PFSK-1 (cell line): ENCODE measurements at regions not wholly inside any gene's neighbourhood (a gene's known extent, or its start where the extent isn't known, plus 50 kb on each side); places are given as distances from the start of the nearest gene placed in this dataset.

Source experiments
- FOXP2 ChIP-seq: optimal IDR thresholded peaks from 2 replicates; pipeline ENCODE3; 2011; ENCODE audit warnings: borderline replicate concordance, control low read depth, inconsistent platforms; ENCODE audit not compliant: insufficient read depth; ENCODE audit errors: extremely low read length, extremely low read depth
- POLR2AphosphoS5 ChIP-seq: IDR thresholded peaks from 2 replicates; pipeline ENCODE4 v1.6.1; 2012; ENCODE audit warnings: low read depth, mild to moderate bottlenecking, control low read depth, low read length, moderate library complexity
- SIN3A ChIP-seq: IDR thresholded peaks from 2 replicates; pipeline ENCODE4 v1.6.1; 2012; ENCODE audit warnings: mild to moderate bottlenecking, low read length, moderate library complexity, borderline replicate concordance; ENCODE audit not compliant: insufficient read depth
- TAF1 ChIP-seq: IDR thresholded peaks from 2 replicates; pipeline ENCODE4 v1.6.1; 2012; ENCODE audit warnings: low read length, control low read depth, borderline replicate concordance; ENCODE audit not compliant: insufficient read depth
- TF ChIP-seq, protein P1 (sequence below), 2 experiments: IDR thresholded peaks; 2 replicates each; pipeline versions ENCODE4 v1.6.1 to v1.8.0; 2011 to 2012; ENCODE audit warnings: low read depth in 2 of 2, low read length in 2 of 2, control low read depth in 1 of 2, inconsistent platforms in 1 of 2, mild to moderate bottlenecking in 1 of 2, moderate library complexity in 1 of 2; ENCODE audit not compliant: insufficient read depth in 1 of 2

DNA sequence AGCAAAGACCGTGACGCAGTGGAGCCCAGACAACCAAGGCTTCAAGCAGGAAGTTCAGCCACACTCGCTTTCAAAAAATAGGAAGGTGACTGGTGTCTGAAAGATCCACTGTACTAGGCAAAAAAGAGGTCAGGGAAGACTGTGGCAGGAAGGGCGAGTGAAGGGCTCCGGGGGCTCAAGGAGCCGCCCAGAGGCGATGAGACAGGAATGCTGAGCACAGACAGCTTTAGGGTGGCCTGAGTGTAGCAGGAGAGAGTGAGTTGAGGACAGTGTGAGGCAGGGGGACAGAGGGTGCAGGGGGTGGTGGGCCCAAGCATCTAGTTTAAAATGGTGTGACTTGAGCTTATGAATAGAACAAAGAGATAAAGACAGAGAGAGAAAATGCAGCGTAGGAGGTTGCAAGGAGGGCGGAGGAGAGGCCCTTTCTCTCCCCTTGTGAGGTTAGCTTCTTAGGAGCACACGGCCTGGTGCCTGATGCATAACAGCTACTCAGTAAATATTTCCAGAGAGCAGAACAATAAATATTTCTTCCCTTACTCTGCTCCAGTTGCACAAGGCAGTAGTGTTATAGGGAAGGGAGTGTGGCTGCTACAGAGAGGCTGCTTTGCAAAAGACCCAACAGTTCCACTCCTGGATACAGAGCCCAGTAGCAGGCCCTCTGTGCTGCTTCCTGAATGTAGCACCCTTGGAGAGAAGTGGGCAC is 789.7 kb upstream of the RAB6C start:
- no peak for TF ChIP-seq POLR2AphosphoS5
- no peak for TF ChIP-seq FOXP2
- TF ChIP-seq SIN3A, result no peak
- no peak for TF ChIP-seq TAF1
- TF ChIP-seq, protein P1, sequence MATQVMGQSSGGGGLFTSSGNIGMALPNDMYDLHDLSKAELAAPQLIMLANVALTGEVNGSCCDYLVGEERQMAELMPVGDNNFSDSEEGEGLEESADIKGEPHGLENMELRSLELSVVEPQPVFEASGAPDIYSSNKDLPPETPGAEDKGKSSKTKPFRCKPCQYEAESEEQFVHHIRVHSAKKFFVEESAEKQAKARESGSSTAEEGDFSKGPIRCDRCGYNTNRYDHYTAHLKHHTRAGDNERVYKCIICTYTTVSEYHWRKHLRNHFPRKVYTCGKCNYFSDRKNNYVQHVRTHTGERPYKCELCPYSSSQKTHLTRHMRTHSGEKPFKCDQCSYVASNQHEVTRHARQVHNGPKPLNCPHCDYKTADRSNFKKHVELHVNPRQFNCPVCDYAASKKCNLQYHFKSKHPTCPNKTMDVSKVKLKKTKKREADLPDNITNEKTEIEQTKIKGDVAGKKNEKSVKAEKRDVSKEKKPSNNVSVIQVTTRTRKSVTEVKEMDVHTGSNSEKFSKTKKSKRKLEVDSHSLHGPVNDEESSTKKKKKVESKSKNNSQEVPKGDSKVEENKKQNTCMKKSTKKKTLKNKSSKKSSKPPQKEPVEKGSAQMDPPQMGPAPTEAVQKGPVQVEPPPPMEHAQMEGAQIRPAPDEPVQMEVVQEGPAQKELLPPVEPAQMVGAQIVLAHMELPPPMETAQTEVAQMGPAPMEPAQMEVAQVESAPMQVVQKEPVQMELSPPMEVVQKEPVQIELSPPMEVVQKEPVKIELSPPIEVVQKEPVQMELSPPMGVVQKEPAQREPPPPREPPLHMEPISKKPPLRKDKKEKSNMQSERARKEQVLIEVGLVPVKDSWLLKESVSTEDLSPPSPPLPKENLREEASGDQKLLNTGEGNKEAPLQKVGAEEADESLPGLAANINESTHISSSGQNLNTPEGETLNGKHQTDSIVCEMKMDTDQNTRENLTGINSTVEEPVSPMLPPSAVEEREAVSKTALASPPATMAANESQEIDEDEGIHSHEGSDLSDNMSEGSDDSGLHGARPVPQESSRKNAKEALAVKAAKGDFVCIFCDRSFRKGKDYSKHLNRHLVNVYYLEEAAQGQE (IDR thresholded peaks at IDR 0.05; ENCODE audit: insufficient read depth in 1 of 2, low read depth in 2 of 2, low read length in 2 of 2), result no peak
